A549 (cell line): ENCODE measurements at regions not wholly inside any gene's neighbourhood (a gene's known extent, or its start where the extent isn't known, plus 50 kb on each side); places are given as distances from the start of the nearest gene placed in this dataset.

Source experiments
- ATAC-seq, 2 experiments: fragments of 200-7000 bp in 1 of 2; fragments of >200 bp in 1 of 2; cut with Nextera tagmentation in 1 of 2; cut with Tn5 transposase in 1 of 2; 3 replicates each; pipeline versions ENCODE4 v1.8.0 to v1.9.1; 2018 to 2020; ENCODE audit warnings: mild to moderate bottlenecking in 1 of 2, moderate library complexity in 1 of 2
- CTCF ChIA-PET: fragments of 300-600 bp; sonication (Branson Sonifier 250); formaldehyde crosslinking; extraction: SDS; loops from one replicate; lab custom pipeline; 2021; ENCODE audit warnings: antibody characterized with exemption, inconsistent platforms; lab: Yijun Ruan, JAX
- POLR2A ChIA-PET: fragments of 350-600 bp; formaldehyde crosslinking; extraction: SDS; loops from one replicate; lab custom pipeline; 2021; ENCODE audit warnings: antibody characterized with exemption, inconsistent platforms; lab: Yijun Ruan, JAX
- DNase-seq, 2 experiments: peaks; one replicate each; pipeline versions ENCODE4 v3.0.0 to v3.0.0-alpha.2; 2011 to 2016; ENCODE audit warnings: low read depth in 1 of 2, low spot score in 1 of 2
- FAIRE-seq: peaks from 2 replicates; lab custom pipeline; 2011; peaks lifted over from hg19 to GRCh38; lab: Jason Lieb, UNC
- H3K27ac ChIP-seq, 2 experiments: fragments of >200 bp; sonication (Bioruptor Twin); formaldehyde crosslinking; 3 replicates each; pipeline ENCODE4 v1.5.1; 2016 to 2017
- H3K4me1 ChIP-seq: fragments of >200 bp; sonication (Bioruptor Twin); formaldehyde crosslinking; 3 replicates; pipeline ENCODE4 v1.6.1; 2016
- H3K4me2 ChIP-seq: fragments of >200 bp; sonication (Bioruptor Twin); formaldehyde crosslinking; 3 replicates; pipeline ENCODE4 v1.6.1; 2016
- H3K4me3 ChIP-seq: fragments of >200 bp; sonication (Bioruptor Twin); formaldehyde crosslinking; 3 replicates; pipeline ENCODE4 v1.5.1; 2016
- H3K9me3 ChIP-seq: fragments of >200 bp; sonication (Bioruptor Twin); formaldehyde crosslinking; 3 replicates; pipeline ENCODE4 v1.6.1; 2016
- BHLHE40 ChIP-seq: IDR thresholded peaks from 2 replicates; pipeline ENCODE4 v1.6.1; 2012; ENCODE audit warnings: low read depth, low read length, inconsistent platforms
- EP300 ChIP-seq, 2 experiments: fragments of >200 bp; sonication (Bioruptor Twin); formaldehyde crosslinking; IDR thresholded peaks; 2 replicates in 1 of 2; 3 replicates in 1 of 2; pipeline ENCODE4 v1.6.1; 2016 to 2017
- ESRRA ChIP-seq: fragments of 150-350 bp; IDR thresholded peaks from 2 replicates; pipeline ENCODE4 v1.6.1; 2014; ENCODE audit warnings: mild to moderate bottlenecking, low read length, borderline replicate concordance
- HDAC2 ChIP-seq: fragments of 200-600 bp; sonication (generic); IDR thresholded peaks from 2 replicates; pipeline ENCODE4 v1.6.1; 2016
- HOXB13 ChIP-seq: fragments of 250-450 bp; sonication (Bioruptor Pico); IDR thresholded peaks from 2 replicates; pipeline ENCODE4 v1.5.0; 2020; ENCODE audit warnings: low read depth, mild to moderate bottlenecking, moderate library complexity
- KDM5A ChIP-seq: fragments of 200-600 bp; sonication (generic); IDR thresholded peaks from 2 replicates; pipeline ENCODE4 v1.6.1; 2016; ENCODE audit warnings: antibody characterized with exemption, mild to moderate bottlenecking
- MAFK ChIP-seq: fragments of 450-650 bp; IDR thresholded peaks from 2 replicates; pipeline ENCODE4 v1.6.1; 2014; ENCODE audit not compliant: partially characterized antibody
- NFE2L2 ChIP-seq: fragments of 150-350 bp; conservative IDR thresholded peaks from 2 replicates; pipeline ENCODE4 v1.6.1; 2014; ENCODE audit warnings: low read length
- POLR2AphosphoS2 ChIP-seq: conservative IDR thresholded peaks from 2 replicates; pipeline ENCODE4 v1.6.1; 2012; ENCODE audit warnings: low read length, improper control_type of control experiment, inconsistent platforms
- RCOR1 ChIP-seq: fragments of 150-350 bp; IDR thresholded peaks from 2 replicates; pipeline ENCODE4 v1.6.1; 2014; ENCODE audit warnings: antibody characterized with exemption, low read length, low read depth
- RNF2 ChIP-seq: fragments of 200-600 bp; sonication (generic); IDR thresholded peaks from 2 replicates; pipeline ENCODE4 v1.6.1; 2016; ENCODE audit warnings: low read depth, mild to moderate bottlenecking, antibody characterized with exemption, moderate library complexity, borderline replicate concordance
- SREBF2 ChIP-seq: fragments of 450-650 bp; IDR thresholded peaks from 2 replicates; pipeline ENCODE4 v1.6.1; 2014; ENCODE audit warnings: mild to moderate bottlenecking, moderate library complexity
- ZFP36 ChIP-seq: fragments of 450-650 bp; IDR thresholded peaks from 2 replicates; pipeline ENCODE4 v1.6.1; 2014; ENCODE audit warnings: borderline replicate concordance; ENCODE audit not compliant: partially characterized antibody
- ZNF302 ChIP-seq: fragments of 250-450 bp; sonication (Bioruptor Pico); IDR thresholded peaks from 2 replicates; pipeline ENCODE4 v1.9.0; 2021; ENCODE audit warnings: inconsistent platforms, mild to moderate bottlenecking, moderate library complexity
- WGBS: methylation state at CpG from one replicate; pipeline ENCODE4 v1.1.6; 2017; ENCODE audit errors: missing lambda C conversion rate; 5-methylcytosine and 5-hydroxymethylcytosine counted together
- TF ChIP-seq, protein P1 (sequence below): fragments of 250-450 bp; sonication (Bioruptor Pico); IDR thresholded peaks from 2 replicates; pipeline ENCODE4 v1.5.0; 2021; ENCODE audit warnings: mild to moderate bottlenecking, moderate library complexity, borderline replicate concordance
- TF ChIP-seq, protein P2 (sequence below): fragments of >200 bp; sonication (Bioruptor Twin); formaldehyde crosslinking; IDR thresholded peaks from 2 replicates; pipeline ENCODE4 v1.6.1; 2016
- TF ChIP-seq, protein P3 (sequence below): fragments of 250-450 bp; sonication (Bioruptor Pico); IDR thresholded peaks from 2 replicates; pipeline ENCODE4 v1.5.0; 2020; ENCODE audit warnings: low read depth, mild to moderate bottlenecking, moderate library complexity
- TF ChIP-seq, protein P4 (sequence below): fragments of 450-650 bp; IDR thresholded peaks from 2 replicates; pipeline ENCODE4 v1.6.1; 2014; ENCODE audit warnings: antibody characterized with exemption
- TF ChIP-seq, protein P5 (sequence below): fragments of >200 bp; sonication (Bioruptor Twin); formaldehyde crosslinking; IDR thresholded peaks from 3 replicates; pipeline ENCODE4 v1.5.1; 2016

DNA sequence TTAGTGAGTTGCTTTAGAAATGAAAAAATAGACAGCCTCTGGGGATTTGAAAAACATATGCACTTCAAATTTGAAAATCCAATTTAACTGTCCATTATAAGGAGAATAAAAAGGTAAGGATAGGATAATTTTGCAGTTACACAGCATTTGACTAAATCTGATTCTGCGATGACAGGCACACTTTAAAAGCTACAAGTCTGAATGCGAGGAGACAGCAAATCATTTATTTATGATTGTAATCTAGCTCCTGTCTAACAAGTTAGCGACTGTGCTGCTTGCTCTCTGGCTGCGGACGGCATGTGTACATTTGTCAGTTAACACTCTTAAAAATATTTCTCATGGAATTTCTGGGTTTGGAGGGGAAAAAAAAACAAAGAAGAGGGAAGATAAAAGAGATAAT is 514.8 kb downstream of the MN1 start:
- POLR2A ChIA-PET: no interaction called here
- ATAC-seq (no peak), DNase-seq (no peak), FAIRE-seq (no peak)
- Histone ChIP-seq H3K27ac (no peak overlapping the region), H3K4me3 (no peak overlapping the region), H3K4me1 (no peaks in the 10 kb centered on the region), H3K4me2 (no peak overlapping the region), H3K9me3 (peaks cover 8% of the 10 kb centered on the region; the same call in 2 of the 3 replicates)
- TF ChIP-seq, protein P1, sequence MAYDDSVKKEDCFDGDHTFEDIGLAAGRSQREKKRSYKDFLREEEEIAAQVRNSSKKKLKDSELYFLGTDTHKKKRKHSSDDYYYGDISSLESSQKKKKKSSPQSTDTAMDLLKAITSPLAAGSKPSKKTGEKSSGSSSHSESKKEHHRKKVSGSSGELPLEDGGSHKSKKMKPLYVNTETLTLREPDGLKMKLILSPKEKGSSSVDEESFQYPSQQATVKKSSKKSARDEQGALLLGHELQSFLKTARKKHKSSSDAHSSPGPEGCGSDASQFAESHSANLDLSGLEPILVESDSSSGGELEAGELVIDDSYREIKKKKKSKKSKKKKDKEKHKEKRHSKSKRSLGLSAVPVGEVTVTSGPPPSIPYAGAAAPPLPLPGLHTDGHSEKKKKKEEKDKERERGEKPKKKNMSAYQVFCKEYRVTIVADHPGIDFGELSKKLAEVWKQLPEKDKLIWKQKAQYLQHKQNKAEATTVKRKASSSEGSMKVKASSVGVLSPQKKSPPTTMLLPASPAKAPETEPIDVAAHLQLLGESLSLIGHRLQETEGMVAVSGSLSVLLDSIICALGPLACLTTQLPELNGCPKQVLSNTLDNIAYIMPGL (CRISPR knock-in tag): no peak
- TF ChIP-seq RCOR1: no peak
- TF ChIP-seq SREBF2: no peak
- no peak for TF ChIP-seq NFE2L2
- TF ChIP-seq ESRRA: no peak
- TF ChIP-seq, protein P2, sequence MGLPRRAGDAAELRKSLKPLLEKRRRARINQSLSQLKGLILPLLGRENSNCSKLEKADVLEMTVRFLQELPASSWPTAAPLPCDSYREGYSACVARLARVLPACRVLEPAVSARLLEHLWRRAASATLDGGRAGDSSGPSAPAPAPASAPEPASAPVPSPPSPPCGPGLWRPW: no peak
- no peak for TF ChIP-seq RNF2
- 76% methylated on average over 5 of the region's 5 CpGs for WGBS
- CTCF ChIA-PET: interaction anchor here (0.8 kb wide), 1 partner anchor 27 kb away, joined by 3 read pairs; no protein-coding TSS in a partner anchor

DNA sequence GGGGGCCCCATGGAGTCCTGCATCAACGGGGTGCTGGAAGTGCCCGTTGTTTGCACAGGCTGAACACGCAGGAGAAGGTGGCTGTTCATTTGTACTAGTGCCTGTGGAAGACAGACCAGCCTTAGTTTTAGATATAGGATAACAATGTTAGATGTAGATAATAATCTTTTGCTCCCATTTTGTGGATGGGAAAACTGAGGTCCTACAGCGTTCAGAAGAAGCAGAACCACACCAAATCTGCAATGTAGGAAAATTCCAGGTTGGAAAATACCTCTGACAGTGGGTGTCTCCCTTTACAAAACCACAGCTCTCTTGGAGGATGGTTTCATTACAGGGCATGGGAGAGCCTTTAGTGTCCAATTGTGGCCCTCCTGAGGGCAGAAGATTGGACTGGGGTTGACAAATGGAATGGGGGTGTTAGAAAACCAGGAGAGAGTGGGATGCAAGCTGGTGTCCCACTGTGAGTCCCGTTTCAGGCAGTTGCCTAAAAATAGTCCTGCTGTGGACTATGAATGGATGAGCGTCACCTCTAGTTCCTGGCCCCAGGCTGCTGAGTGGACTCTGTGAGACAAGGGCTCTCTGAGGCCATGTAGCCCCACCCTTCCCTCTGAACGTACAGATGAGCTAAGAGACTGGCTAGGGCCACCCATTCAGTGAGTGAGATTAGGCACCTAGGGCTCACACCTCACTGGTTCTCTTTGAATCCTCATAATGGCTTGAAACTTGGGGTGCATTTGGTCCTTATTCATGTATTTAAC is 508.8 kb downstream of the MN1 start:
- H3K27ac ChIP-seq: 0 out of 6 replicates have a peak overlapping the region, but pooled peaks of 1 of the 2 experiments have one; percentile 14
- no peak for TF ChIP-seq EP300 (IDR thresholded peaks at IDR 0.05)
- TF ChIP-seq HOXB13 (CRISPR knock-in tag): no peak
- no peak for TF ChIP-seq HDAC2
- no peak for TF ChIP-seq ZFP36
- DNase-seq: no peak
- POLR2A ChIA-PET: no interaction called here
- H3K9me3 ChIP-seq: no peaks in the 10 kb centered on the region
- no peak for ATAC-seq
- FAIRE-seq: no peak
- CTCF ChIA-PET: interaction anchor here (0.5 to 1.2 kb wide), 2 partner anchors 34 to 502 kb away, joined by 4 read pairs; no protein-coding TSS in a partner anchor
- H3K4me3 ChIP-seq: no peak overlapping the region
- peaks cover 3% of the 10 kb centered on the region for H3K4me1 ChIP-seq
- no peak overlapping the region for H3K4me2 ChIP-seq
- WGBS: 48% methylated on average over 7 of the region's 7 CpGs

DNA sequence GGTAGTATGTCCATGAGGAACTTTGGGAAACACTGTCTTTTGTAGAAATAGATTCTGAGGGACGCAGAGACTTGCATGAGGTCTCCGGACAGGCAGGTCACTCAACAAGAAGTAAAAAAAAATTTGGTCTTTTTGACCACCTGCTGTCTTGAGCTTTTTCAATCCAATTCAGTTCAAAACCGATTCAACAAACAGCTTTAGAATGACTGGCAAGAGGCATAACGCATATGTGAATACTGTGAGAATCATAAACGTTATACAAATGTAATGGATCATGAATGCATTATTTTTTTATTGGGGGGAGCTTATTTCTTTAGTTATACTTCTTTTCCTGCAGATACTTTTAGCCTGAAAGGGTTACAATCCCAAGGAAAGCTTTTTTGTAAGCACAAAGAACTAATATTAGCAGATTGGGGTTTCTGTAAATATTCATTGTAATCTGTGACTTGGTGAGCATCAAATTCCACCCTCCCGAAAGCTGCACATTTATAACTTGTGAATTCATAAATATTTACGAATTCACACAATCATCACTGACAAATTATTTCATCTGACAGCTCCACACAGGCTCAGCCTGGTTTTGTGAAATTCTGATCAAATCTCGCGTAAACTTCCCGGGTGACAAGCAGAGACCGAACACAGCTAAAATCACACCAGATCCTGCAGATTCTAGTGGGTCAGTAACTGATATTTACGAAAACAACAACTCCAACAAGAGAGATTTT is 507.7 kb downstream of the MN1 start:
- FAIRE-seq (no peak), DNase-seq (no peak), ATAC-seq (no peak)
- H3K9me3 ChIP-seq: no peaks in the 10 kb centered on the region
- CTCF ChIA-PET: no interaction called here
- peaks cover 9% of the 10 kb centered on the region for H3K4me1 ChIP-seq
- 78% methylated on average over 12 of the region's 12 CpGs for WGBS
- H3K4me2 ChIP-seq: no peak overlapping the region
- POLR2A ChIA-PET: no interaction called here
- H3K27ac ChIP-seq: no peak overlapping the region
- H3K4me3 ChIP-seq: no peak overlapping the region
- TF ChIP-seq ZFP36 (no peak), HOXB13 (CRISPR knock-in tag) (no peak), SREBF2 (no peak), KDM5A (no peak), POLR2AphosphoS2 (no peak), BHLHE40 (no peak), ZNF302 (CRISPR knock-in tag) (no peak), MAFK (no peak)
- TF ChIP-seq, protein P3, sequence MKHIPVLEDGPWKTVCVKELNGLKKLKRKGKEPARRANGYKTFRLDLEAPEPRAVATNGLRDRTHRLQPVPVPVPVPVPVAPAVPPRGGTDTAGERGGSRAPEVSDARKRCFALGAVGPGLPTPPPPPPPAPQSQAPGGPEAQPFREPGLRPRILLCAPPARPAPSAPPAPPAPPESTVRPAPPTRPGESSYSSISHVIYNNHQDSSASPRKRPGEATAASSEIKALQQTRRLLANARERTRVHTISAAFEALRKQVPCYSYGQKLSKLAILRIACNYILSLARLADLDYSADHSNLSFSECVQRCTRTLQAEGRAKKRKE (CRISPR knock-in tag): no peak
- TF ChIP-seq, protein P1 (CRISPR knock-in tag): no peak
- TF ChIP-seq, protein P2: no peak
- TF ChIP-seq, protein P4, sequence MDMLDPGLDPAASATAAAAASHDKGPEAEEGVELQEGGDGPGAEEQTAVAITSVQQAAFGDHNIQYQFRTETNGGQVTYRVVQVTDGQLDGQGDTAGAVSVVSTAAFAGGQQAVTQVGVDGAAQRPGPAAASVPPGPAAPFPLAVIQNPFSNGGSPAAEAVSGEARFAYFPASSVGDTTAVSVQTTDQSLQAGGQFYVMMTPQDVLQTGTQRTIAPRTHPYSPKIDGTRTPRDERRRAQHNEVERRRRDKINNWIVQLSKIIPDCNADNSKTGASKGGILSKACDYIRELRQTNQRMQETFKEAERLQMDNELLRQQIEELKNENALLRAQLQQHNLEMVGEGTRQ: no peak
- TF ChIP-seq, protein P5, sequence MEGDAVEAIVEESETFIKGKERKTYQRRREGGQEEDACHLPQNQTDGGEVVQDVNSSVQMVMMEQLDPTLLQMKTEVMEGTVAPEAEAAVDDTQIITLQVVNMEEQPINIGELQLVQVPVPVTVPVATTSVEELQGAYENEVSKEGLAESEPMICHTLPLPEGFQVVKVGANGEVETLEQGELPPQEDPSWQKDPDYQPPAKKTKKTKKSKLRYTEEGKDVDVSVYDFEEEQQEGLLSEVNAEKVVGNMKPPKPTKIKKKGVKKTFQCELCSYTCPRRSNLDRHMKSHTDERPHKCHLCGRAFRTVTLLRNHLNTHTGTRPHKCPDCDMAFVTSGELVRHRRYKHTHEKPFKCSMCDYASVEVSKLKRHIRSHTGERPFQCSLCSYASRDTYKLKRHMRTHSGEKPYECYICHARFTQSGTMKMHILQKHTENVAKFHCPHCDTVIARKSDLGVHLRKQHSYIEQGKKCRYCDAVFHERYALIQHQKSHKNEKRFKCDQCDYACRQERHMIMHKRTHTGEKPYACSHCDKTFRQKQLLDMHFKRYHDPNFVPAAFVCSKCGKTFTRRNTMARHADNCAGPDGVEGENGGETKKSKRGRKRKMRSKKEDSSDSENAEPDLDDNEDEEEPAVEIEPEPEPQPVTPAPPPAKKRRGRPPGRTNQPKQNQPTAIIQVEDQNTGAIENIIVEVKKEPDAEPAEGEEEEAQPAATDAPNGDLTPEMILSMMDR: no peak
